ENCODE measurements at regions not wholly inside any gene's neighbourhood (a gene's known extent, or its start where the extent isn't known, plus 50 kb on each side); places are given as distances from the start of the nearest gene placed in this dataset.

DNA sequence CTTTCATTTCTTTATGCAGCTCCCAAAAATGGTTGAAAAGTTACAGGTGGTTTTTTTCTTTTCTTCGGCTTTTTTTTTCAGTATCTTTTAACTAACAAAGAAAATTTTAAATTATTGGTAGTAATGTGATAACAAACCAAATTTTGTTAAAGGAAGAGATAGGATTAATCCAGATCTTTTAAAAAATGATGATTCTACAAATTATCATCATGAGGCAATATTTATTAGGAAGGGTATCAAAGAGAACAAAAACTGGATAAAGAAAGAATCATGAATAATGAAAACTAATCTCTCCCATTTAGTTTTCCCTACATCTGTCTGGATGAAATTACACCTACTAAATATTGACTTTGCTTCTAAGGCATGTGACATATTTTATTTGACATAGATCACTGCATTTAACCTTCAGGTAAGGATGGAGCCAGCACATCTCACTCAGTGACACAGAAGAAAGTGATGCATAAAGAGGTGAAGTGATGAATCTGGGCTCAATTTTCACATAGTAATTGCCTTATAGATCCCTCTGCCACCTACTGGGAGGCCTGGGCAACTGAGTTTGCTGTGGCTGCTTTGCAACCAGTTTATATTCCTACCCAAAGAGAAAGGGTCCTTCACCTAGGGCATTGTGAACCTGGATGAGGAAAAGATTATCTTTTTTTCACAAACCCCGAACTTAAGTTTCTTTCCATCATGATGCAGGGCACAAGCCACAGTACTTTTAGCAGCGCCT lies 155.6 kb downstream of the HNRNPD start:
- TF ChIP-seq POLR2AphosphoS5 (IDR thresholded peaks at IDR 0.05; ENCODE audit: low read depth, low read length) (no peak), FOXP2 (optimal IDR thresholded peaks at IDR 0.05; ENCODE audit: borderline replicate concordance, extremely low read depth, extremely low read length, insufficient read depth) (no peak), TAF1 (IDR thresholded peaks at IDR 0.05; ENCODE audit: borderline replicate concordance, insufficient read depth, low read length) (no peak)
